Inferior parietal cortex (tissue), 1 donor: ENCODE measurements at regions not wholly inside any gene's neighbourhood (a gene's known extent, or its start where the extent isn't known, plus 50 kb on each side); places are given as distances from the start of the nearest gene placed in this dataset.

Experiments used
- DNase-seq: peaks from one replicate; pipeline ENCODE4 v3.0.0-alpha.2; 2016; ENCODE audit errors: extremely low spot score

GRCh38 chr1:23639460-23640095, 52.0 kb upstream of the RPL11 start:
- no peak for DNase-seq

GRCh38 chr1:23638786-23639241, 52.8 kb upstream of the RPL11 start:
- DNase-seq: no peak

- no peak for DNase-seq
Measured at GRCh38 chr1:23638188-23638619, 53.4 kb upstream of the RPL11 start.

GRCh38 chr1:23636009-23636408, 55.6 kb upstream of the RPL11 start:
- DNase-seq: no peak

- DNase-seq: peak; percentile 78
Measured at GRCh38 chr1:23634840-23635651, 56.6 kb upstream of the RPL11 start.

- no peak for DNase-seq
Measured at GRCh38 chr1:23634518-23634839, 57.1 kb upstream of the RPL11 start.

- DNase-seq: no peak
Measured at GRCh38 chr1:23632479-23633160, 59.0 kb upstream of the RPL11 start.

- DNase-seq: no peak
Measured at GRCh38 chr1:23629708-23630290, 61.8 kb upstream of the RPL11 start.

GRCh38 chr1:23628951-23629387, 62.6 kb upstream of the RPL11 start:
- no peak for DNase-seq

- no peak for DNase-seq
Measured at GRCh38 chr1:23627069-23627735, 64.4 kb upstream of the RPL11 start.

GRCh38 chr1:23625929-23626535, 65.6 kb upstream of the RPL11 start:
- DNase-seq: no peak

GRCh38 chr1:23625459-23625858, 66.1 kb upstream of the RPL11 start:
- DNase-seq: no peak

GRCh38 chr1:23624440-23624839, 65.1 kb upstream of the ID3 start:
- DNase-seq: no peak

GRCh38 chr1:23622284-23622683, 63.0 kb upstream of the ID3 start:
- no peak for DNase-seq

- DNase-seq: no peak
Measured at GRCh38 chr1:23620605-23621004, 61.3 kb upstream of the ID3 start.

GRCh38 chr1:23619299-23620188, 60.2 kb upstream of the ID3 start:
- no peak for DNase-seq

- no peak for DNase-seq
Measured at GRCh38 chr1:23618586-23619083, 59.3 kb upstream of the ID3 start.

GRCh38 chr1:23617084-23617521, 57.8 kb upstream of the ID3 start:
- no peak for DNase-seq

GRCh38 chr1:23616292-23616824, 57.1 kb upstream of the ID3 start:
- DNase-seq: no peak

- no peak for DNase-seq
Measured at GRCh38 chr1:23615852-23616251, 56.6 kb upstream of the ID3 start.
